Coronary artery (tissue), 2 donors: ENCODE measurements at regions not wholly inside any gene's neighbourhood (a gene's known extent, or its start where the extent isn't known, plus 50 kb on each side); places are given as distances from the start of the nearest gene placed in this dataset.
A peak's percentile ranks its signal among the peaks of the same experiment; 100 is the strongest.

Experiments
- DNase-seq: peaks from one replicate; pipeline ENCODE4 v3.0.0-alpha.2; 2017; ENCODE audit warnings: low spot score
- H3K27ac ChIP-seq, 2 donors: fragments of 200-600 bp; sonication (generic); one replicate each; pipeline ENCODE4 v1.5.1; 2016 to 2019
- H3K4me3 ChIP-seq: fragments of 200-600 bp; sonication (generic); 2 replicates; pipeline ENCODE4 v1.5.1; 2016; ENCODE audit warnings: mild to moderate bottlenecking, moderate library complexity
- CTCF ChIP-seq: fragments of 200-600 bp; sonication (generic); IDR thresholded peaks from one replicate; pipeline ENCODE4 v1.5.1; 2019; ENCODE audit warnings: antibody characterized with exemption

- Histone ChIP-seq H3K4me3 (peak overlapping the region; percentile 96), H3K27ac (peak overlapping the region; percentile 99 to 100)
- DNase-seq, result peak; percentile 75
- no peak for TF ChIP-seq CTCF
These were observed 60.8 kb upstream of the PPARA start for GRCh38 chr22:46089426-46090035.

GRCh38 chr22:46090036-46090591 is 60.2 kb upstream of the PPARA start:
- DNase-seq, result peak; percentile 76
- Histone ChIP-seq H3K4me3 (peak overlapping the region; percentile 96), H3K27ac (peak overlapping the region; percentile 99 to 100)
- no peak for TF ChIP-seq CTCF

- no peak for TF ChIP-seq CTCF
- Histone ChIP-seq H3K27ac (peak overlapping the region; percentile 99 to 100), H3K4me3 (peak overlapping the region; percentile 96)
- DNase-seq, result peak; percentile 79
These were observed 59.6 kb upstream of the PPARA start for GRCh38 chr22:46090631-46091201.

GRCh38 chr22:46091277-46091977 is 58.9 kb upstream of the PPARA start:
- peak overlapping the region; percentile 99 to 100 for H3K27ac ChIP-seq
- peak overlapping the region; percentile 96 for H3K4me3 ChIP-seq
- no peak for TF ChIP-seq CTCF
- no peak for DNase-seq

GRCh38 chr22:46092011-46092410 is 58.3 kb upstream of the PPARA start:
- no peak for DNase-seq
- no peak for TF ChIP-seq CTCF
- peak overlapping the region; percentile 99 to 100 for H3K27ac ChIP-seq
- H3K4me3 ChIP-seq, result peak overlapping the region; percentile 9

GRCh38 chr22:46092670-46093410 is 57.5 kb upstream of the PPARA start:
- peak overlapping the region; percentile 9 for H3K4me3 ChIP-seq
- TF ChIP-seq CTCF, result no peak
- peak overlapping the region; percentile 99 to 100 for H3K27ac ChIP-seq
- DNase-seq, result no peak
